GM23248 (cell line): ENCODE measurements at regions not wholly inside any gene's neighbourhood (a gene's known extent, or its start where the extent isn't known, plus 50 kb on each side); places are given as distances from the start of the nearest gene placed in this dataset.

ENCODE experiments used
- EZH2 ChIP-seq: fragments of 200-600 bp; sonication (generic); IDR thresholded peaks from 2 replicates; pipeline ENCODE4 v1.6.1; 2018; ENCODE audit warnings: antibody characterized with exemption, mild to moderate bottlenecking; ENCODE audit not compliant: insufficient read depth, poor library complexity, severe bottlenecking
- EZH2phosphoT487 ChIP-seq: fragments of 200-600 bp; sonication (generic); IDR thresholded peaks from 2 replicates; pipeline ENCODE4 v1.6.1; 2018; ENCODE audit warnings: antibody characterized with exemption, moderate library complexity, mild to moderate bottlenecking, low read depth; ENCODE audit not compliant: insufficient read depth

GRCh38 chr20:43833511-43834395 lies 80.9 kb upstream of the TOX2 start:
- TF ChIP-seq EZH2: no peak
- TF ChIP-seq EZH2phosphoT487: no peak
